GM19467 (cell line): ENCODE measurements at regions not wholly inside any gene's neighbourhood (a gene's known extent, or its start where the extent isn't known, plus 50 kb on each side); places are given as distances from the start of the nearest gene placed in this dataset.
"Not testable (repeated sequence)": the region's sequence is repeated elsewhere in the genome, so short reads cannot be mapped to it uniquely, and the experiment has no call there.

Experiments
- ATAC-seq: cut with Tn5 transposase; IDR thresholded peaks from one replicate; pipeline ENCODE4 v1.9.1; 2021; ENCODE audit warnings: mild to moderate bottlenecking, moderate library complexity; ENCODE audit not compliant: unreplicated experiment

- no peak for ATAC-seq
Observed at GRCh38 chr13:105904034-105904742, 631.3 kb downstream of the EFNB2 start.

GRCh38 chr13:105902396-105902795, 633.1 kb downstream of the EFNB2 start:
- no peak for ATAC-seq

GRCh38 chr13:105897575-105897974, 637.9 kb downstream of the EFNB2 start:
- no peak for ATAC-seq

- no peak for ATAC-seq
Observed at GRCh38 chr13:105894697-105895096, 640.8 kb downstream of the EFNB2 start.

- ATAC-seq: no peak
Observed at GRCh38 chr13:105890509-105890908, 645.0 kb downstream of the EFNB2 start.

- ATAC-seq: no peak
Observed at GRCh38 chr13:105878119-105878700, 657.3 kb downstream of the EFNB2 start.

- no peak for ATAC-seq
Observed at GRCh38 chr13:105874814-105875213, 660.6 kb downstream of the EFNB2 start.

- ATAC-seq: no peak
Observed at GRCh38 chr13:105871768-105872167, 663.7 kb downstream of the EFNB2 start.

GRCh38 chr13:105871326-105871725, 664.1 kb downstream of the EFNB2 start:
- no peak for ATAC-seq

- no peak for ATAC-seq
Observed at GRCh38 chr13:105863300-105863920, 672.1 kb downstream of the EFNB2 start.

GRCh38 chr13:105848494-105848893, 687.0 kb downstream of the EFNB2 start:
- no peak for ATAC-seq

- ATAC-seq: no peak
Observed at GRCh38 chr13:105847527-105848291, 687.8 kb downstream of the EFNB2 start.

GRCh38 chr13:105846923-105847322, 688.5 kb downstream of the EFNB2 start:
- no peak for ATAC-seq

GRCh38 chr13:105841286-105841685, 694.2 kb downstream of the EFNB2 start:
- no peak for ATAC-seq

GRCh38 chr13:105838231-105838630, 697.2 kb downstream of the EFNB2 start:
- ATAC-seq: no peak

- ATAC-seq: not testable (repeated sequence)
Observed at GRCh38 chr13:105837295-105837694, 698.2 kb downstream of the EFNB2 start.

GRCh38 chr13:105830821-105831220, 704.6 kb downstream of the EFNB2 start:
- ATAC-seq: no peak

GRCh38 chr13:105827111-105827809, 708.2 kb downstream of the EFNB2 start:
- ATAC-seq: no peak

GRCh38 chr13:105825071-105825470, 710.4 kb downstream of the EFNB2 start:
- no peak for ATAC-seq

GRCh38 chr13:105821337-105821736, 714.1 kb downstream of the EFNB2 start:
- ATAC-seq: no peak

GRCh38 chr13:105820415-105820814, 715.0 kb downstream of the EFNB2 start:
- ATAC-seq: no peak
